GM15510 (cell line): ENCODE measurements at regions not wholly inside any gene's neighbourhood (a gene's known extent, or its start where the extent isn't known, plus 50 kb on each side); places are given as distances from the start of the nearest gene placed in this dataset.

Source experiments
- POLR2A ChIP-seq: IDR thresholded peaks from 3 replicates; pipeline ENCODE4 v1.6.1; 2011; ENCODE audit warnings: borderline replicate concordance; ENCODE audit not compliant: insufficient read length; ENCODE audit errors: extremely low read depth

DNA sequence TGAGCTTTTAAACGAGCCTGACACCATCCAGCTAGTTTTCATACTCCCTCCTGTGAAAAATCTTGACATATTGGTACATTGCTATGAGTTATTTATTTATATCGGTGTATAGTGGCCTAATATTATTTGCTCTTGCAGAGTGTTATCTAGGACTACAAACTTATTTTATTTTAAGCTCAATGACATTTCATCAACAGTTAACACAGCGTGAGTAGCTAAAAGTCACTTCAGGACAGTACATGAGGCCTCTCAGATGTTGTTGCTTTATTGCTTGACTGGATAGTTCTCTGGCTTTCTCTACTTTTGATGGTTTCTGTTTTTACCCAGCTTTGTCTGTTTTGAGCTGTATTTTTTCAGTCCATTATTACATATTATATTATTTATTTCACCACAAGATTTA, 172.9 kb upstream of the KLF7 start:
- TF ChIP-seq POLR2A: no peak

DNA sequence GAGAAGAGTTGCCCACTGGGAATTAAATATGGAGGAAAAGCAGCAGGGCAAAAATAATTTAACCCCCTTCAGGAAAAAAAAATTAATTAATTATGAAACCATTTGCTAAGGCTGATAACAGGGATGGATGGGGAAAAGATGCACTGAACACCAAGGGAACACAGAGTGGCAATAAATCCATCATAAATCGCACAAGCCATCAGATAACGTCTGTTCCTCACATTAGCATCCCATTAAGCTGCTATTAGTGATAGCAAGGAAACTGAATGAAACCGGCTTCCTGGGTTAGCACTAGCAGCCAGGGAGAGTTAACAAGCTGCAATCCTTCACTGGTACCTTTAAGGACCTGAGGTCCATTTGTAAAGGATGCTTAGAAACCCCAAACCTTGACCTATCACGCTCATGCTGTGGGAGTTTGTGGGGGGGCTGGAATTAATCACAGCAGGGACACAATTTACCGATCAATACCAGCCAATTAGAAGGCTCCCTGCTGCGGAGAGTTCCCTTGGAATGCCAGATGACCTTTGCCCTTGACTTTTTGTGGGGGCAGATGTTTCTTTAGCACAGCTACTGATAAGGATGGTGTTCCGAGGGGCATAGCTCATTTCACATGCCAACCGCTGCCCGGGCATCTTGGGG, 175.5 kb upstream of the KLF7 start:
- TF ChIP-seq POLR2A: no peak

DNA sequence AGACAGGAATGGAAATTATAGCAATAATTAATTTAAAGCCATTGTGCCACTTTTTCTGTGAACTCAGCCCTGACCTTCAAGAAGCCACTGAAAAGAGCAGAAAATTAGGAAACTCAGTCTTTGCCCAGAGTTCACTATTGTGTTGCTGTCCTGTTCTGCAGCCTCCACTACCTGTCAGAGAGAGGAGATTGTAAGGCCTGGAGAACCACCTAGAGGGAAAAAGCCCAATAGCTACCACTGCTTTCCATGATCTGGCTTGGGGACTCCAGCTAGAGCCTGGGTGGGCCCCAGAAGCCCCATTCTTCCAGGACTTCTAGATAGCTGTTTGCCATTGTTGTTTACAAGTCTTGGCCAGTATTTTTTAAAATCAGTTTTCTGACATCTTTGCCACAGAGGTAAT, 176.1 kb upstream of the KLF7 start:
- no peak for TF ChIP-seq POLR2A

DNA sequence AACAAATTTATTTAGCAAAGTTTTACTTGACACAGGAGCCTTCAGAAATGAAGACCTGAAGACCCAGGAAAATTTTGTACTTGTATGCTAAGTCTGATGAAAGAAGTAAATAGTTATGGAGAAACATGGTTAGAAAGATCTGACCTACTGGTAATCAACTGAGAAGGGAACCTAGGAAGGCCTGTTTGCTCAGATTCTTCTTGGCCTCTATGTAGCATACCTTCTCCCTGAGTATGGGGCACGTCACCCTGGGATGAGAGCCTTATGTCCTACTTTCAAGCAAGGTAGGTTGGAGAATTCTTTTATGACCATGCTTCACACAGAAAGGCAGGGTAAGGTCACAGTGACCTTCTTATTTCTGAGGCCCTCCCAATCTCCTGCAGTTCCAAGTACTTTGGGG, 178.6 kb upstream of the CREB1 start:
- no peak for TF ChIP-seq POLR2A

DNA sequence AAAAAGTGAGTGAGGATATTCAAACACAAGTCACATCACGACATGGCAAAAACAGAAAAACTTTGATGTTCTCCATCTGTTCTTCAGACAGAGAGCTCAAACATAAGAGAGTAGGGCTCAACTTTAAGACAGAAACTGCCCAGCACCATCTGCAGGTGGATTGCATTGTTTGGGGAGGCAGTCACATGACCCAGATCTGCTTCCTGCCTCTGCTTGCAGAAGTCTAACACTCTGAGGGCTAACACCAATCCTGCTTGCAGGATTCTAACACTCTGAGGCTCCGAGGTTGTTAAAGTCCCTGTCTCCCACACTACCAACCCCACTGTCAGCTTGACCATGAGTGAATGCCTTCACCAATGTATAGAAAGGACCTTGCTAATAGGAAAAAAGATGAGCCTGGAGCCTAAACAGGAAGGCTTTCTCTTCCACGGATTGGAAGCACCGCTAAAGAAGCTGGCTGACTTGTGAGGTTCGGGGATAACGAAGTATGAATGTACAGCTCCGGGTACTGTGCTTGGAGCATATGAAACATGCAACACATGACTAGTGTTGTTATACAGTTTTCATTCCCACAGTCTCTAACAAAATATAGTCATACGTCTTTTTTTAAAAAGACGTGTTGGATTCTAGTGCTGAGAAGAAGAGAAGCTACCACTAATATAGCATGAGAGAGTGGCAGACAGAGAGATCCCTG, 176.6 kb upstream of the CREB1 start:
- TF ChIP-seq POLR2A: no peak

DNA sequence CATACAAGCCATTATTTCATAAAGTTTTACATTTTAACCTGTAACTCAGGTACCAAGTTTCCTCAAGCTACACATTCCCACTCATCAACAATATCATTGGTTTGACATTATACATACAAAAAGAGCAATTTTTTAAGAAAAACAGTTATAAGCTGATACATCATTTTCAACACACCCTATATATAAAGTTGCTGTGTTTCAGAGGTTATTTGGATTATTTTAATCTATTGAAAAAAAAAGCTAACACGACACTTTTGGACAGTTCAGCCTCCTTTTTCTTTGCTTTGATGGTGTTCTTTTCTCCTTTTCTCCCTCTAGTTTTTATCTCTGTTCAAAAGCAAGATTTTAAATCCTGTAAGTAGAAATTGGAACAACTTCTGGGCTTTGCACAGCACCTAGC, 175.9 kb upstream of the CREB1 start:
- no peak for TF ChIP-seq POLR2A

DNA sequence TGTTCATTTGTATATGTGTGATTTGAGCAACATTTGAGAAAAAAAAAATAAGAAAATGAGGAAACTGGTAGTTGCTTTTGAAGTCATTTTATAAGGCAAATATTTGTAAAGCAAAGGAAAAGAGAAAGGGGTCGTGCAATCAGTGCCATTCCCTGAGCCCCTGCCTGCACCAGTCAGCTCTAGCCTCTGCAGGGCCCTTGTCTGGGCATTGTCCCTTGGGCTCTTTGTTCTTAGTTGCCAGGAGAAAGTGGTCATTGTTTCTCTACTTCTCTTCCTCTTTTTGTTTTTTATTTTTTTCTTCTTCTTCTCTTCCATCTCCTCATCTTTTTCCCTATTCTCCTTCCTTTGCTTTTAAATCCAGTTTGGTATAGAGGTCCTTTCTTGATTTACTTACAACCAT, 175.3 kb upstream of the CREB1 start:
- no peak for TF ChIP-seq POLR2A

DNA sequence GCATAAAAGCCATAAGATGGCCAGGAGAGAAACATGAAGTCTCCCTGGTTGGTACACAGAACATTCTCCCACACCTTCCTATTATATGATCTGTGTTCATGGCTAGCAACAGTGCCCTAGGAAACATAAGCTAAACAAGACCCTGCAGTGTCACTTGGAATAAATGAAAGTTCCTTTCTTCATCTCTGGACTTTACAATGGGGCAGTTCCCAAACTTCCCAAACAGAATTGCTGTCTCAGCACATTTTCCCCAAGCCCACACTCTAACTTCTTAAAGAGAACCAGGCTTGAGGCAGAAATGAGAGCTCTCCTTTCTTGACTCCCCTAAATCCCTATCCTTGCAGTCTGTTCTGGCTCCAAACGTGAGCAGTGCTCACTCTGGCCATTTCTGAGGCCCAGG, 173.2 kb upstream of the CREB1 start:
- TF ChIP-seq POLR2A: no peak

DNA sequence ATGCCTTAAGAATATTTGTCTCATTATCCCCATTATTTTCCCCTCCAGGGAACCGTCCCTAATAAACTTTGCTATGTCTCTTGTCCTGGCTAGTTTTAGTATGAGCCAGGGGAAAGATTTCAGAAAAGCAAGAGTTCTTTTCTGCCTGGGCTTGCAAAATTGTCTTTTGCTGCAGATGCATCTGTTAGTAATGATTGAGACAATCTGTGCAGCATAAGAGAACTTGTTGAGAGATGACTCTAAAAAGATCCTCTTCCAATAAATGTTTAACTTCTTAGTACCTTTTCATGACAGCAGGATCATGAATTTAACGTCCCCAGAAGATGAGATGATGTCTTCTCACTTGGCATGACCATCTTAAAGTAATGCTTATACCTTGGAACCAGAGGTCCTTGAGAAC, 172.5 kb upstream of the CREB1 start:
- TF ChIP-seq POLR2A: no peak

DNA sequence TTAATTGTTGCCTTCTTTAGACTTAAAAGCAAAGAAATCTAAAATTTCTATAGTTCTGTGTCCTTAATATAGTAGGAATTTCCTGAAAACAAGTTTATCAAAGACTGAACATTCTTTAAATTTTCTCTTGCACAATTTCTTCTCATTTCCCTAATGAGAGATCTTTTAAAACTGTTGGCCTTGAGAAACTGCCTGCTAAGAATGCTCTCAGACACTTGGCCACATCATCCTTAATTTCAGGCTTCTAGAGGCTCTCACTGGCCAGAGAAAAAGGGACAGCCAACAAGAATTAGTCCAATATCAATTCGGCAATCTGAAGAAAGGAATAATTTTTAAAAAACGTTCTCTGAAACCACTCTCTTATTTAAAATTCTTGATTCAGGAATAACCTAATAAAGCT, 167.0 kb upstream of the CREB1 start:
- TF ChIP-seq POLR2A: no peak

DNA sequence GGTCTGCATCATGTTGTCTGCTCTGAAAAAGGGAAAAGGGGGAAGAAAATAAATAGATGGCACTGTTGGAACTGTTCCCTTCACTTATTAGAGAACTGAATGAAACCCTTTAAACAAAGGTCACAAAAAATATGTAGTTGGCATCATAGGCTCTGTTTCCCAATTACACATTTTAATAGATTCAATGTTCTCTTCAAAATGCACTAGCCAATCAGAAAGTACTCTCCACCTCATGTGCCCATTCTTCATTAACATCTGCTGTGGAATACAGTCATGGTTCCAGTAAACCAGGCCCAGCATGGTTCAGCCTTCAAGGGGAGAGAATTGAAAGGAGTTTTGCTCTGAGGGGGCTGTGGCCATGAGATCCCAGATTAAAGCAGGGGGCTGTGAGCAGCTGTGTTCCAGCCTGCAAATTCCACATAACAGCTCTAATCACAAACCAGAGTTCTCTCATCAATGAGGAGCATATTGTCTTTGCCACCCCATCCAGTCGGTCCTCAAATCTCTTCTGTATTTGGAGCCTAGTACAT, 165.9 kb upstream of the CREB1 start:
- no peak for TF ChIP-seq POLR2A

DNA sequence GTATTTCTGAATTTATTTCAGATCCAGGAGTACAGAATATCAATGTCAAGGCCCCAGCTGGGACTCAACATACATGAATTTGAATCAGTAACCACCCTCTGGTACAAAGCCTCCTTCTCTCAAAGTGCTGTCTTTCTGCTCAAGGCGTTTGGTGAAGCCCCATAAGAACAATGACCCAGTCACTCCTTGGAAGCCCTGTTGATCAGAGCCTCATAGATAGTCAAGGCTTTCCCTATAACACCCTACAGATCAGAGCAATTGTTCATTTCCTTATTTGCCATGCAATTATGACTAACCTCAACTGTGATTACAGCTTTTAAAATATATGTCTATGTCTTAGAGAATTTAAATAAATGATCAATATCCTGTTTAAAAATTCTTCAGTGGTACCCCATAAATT, 159.1 kb upstream of the CREB1 start:
- TF ChIP-seq POLR2A: no peak

DNA sequence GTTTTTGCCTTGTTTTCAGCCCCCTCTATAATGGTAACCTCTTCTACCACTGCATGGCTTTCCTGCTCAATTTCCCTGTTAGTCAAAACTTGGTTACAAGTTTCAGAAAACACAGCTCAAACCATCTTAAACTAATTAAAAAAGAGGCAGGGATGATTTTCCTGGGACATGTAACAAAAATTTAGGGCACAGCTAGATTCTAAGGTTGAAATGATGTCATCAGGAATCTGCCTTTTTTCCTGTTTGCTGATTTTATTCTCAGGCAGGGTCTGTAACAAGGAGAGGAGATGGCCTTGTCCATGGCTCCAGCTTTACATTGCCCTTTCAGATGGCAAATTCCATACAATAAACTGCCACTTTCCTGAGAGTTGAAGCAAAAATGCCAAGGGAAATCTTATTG, 157.9 kb upstream of the CREB1 start:
- TF ChIP-seq POLR2A: no peak

DNA sequence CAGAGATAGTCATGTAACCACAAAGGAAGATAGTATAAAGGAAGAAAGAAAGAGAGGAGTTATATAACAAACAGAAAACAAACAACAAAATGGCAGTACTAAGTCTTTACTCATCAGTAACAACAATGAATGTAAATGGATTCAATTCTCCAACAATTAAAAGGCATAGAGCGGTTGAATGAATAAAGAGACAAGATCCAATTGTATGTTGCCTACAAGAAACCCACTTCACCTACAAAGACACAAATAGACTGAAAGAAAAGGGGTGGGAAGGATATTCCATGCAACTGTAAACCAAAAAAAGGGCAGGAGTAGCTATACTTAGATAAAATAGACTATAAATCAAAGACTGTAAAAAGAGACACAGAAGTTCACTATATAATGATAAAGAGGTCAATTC, 157.3 kb upstream of the CREB1 start:
- TF ChIP-seq POLR2A: no peak

DNA sequence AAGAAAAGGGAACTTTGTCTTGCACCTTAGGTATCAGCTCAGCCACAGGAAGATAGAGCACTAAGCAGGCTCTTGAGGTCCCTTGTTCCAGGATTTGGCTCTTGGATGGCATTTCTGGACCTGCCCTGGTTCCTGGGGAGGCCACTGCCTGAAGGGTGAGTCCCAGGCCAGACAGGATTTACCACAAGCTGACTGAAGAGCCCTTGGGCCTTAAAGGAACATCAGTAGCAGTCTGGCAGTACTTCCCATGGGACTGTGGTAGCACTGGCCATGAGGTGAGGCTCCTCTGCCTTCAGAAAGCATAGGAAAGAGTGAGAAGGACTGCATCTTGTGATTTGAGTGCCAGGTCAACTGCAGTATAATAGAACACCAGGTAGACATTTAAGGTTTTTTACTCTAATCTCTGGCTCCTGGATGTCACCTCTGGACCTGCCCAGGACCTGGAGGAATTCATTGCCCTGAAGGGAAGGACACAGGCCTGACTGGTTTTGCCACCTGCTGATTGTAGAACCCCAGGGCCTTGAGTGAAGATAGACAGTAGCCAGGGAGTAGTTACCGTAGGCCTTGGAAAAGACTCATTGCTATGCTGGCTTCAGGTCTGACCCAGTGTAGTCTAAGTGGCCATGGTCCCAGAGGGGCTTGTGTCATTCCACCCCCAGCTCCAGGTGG, 154.4 kb upstream of the CREB1 start:
- no peak for TF ChIP-seq POLR2A

DNA sequence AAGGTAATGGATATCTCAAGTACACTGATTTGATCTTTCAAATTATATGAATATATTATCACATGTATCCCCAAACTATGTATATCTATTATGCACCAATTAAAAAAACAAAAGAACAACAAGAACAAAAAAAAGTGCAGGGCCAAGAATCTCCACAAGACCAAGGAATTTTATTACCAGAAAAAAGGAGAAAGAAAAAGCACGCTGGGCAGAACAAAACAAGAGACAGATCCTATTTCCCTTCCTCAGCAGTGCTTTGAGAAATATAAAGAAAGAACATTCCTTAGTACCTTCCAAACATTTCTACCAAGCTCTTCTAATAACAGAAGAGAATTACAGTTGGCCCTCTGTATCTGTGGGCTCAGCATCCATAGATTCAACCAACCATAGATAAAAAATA, 144.7 kb upstream of the CREB1 start:
- TF ChIP-seq POLR2A: no peak
